GM19467 (cell line): ENCODE measurements at regions not wholly inside any gene's neighbourhood (a gene's known extent, or its start where the extent isn't known, plus 50 kb on each side); places are given as distances from the start of the nearest gene placed in this dataset.

Experiments used
- ATAC-seq: cut with Tn5 transposase; IDR thresholded peaks from one replicate; pipeline ENCODE4 v1.9.1; 2021; ENCODE audit warnings: mild to moderate bottlenecking, moderate library complexity; ENCODE audit not compliant: unreplicated experiment

- ATAC-seq, result no peak
These were observed 210.0 kb downstream of the KLHL4 start for GRCh38 chrX:87727620-87728019.

GRCh38 chrX:87728024-87728423, 210.4 kb downstream of the KLHL4 start:
- ATAC-seq, result no peak

- ATAC-seq, result no peak
These were observed 210.9 kb downstream of the KLHL4 start for GRCh38 chrX:87728459-87728858.

GRCh38 chrX:87732133-87732532, 214.5 kb downstream of the KLHL4 start:
- no peak for ATAC-seq

- no peak for ATAC-seq
These were observed 219.0 kb downstream of the KLHL4 start for GRCh38 chrX:87736576-87736975.

GRCh38 chrX:87744391-87744790, 226.8 kb downstream of the KLHL4 start:
- ATAC-seq, result no peak

GRCh38 chrX:87755493-87755892, 237.9 kb downstream of the KLHL4 start:
- ATAC-seq, result no peak

GRCh38 chrX:87788976-87789375, 271.4 kb downstream of the KLHL4 start:
- ATAC-seq, result no peak

GRCh38 chrX:87798039-87798438, 280.4 kb downstream of the KLHL4 start:
- ATAC-seq, result no peak

- ATAC-seq, result no peak
These were observed 288.4 kb downstream of the KLHL4 start for GRCh38 chrX:87805829-87806490.

- ATAC-seq, result no peak
These were observed 291.1 kb downstream of the KLHL4 start for GRCh38 chrX:87808576-87809243.

- ATAC-seq, result no peak
These were observed 296.0 kb downstream of the KLHL4 start for GRCh38 chrX:87813566-87813965.

- ATAC-seq, result no peak
These were observed 329.4 kb downstream of the KLHL4 start for GRCh38 chrX:87846956-87847355.

GRCh38 chrX:87873347-87873941, 355.8 kb downstream of the KLHL4 start:
- ATAC-seq, result no peak

GRCh38 chrX:87874043-87874442, 356.4 kb downstream of the KLHL4 start:
- no peak for ATAC-seq

GRCh38 chrX:87878926-87879325, 361.3 kb downstream of the KLHL4 start:
- ATAC-seq, result no peak

- ATAC-seq, result no peak
These were observed 372.8 kb downstream of the KLHL4 start for GRCh38 chrX:87890437-87890836.

- no peak for ATAC-seq
These were observed 377.8 kb downstream of the KLHL4 start for GRCh38 chrX:87895421-87895820.

- ATAC-seq, result no peak
These were observed 378.5 kb downstream of the KLHL4 start for GRCh38 chrX:87896057-87896456.

- peak; percentile 70 for ATAC-seq
These were observed 382.8 kb downstream of the KLHL4 start for GRCh38 chrX:87900320-87900908.

GRCh38 chrX:87901060-87901459, 383.5 kb downstream of the KLHL4 start:
- no peak for ATAC-seq

- ATAC-seq, result no peak
These were observed 397.1 kb downstream of the KLHL4 start for GRCh38 chrX:87914726-87915125.
